Colonic mucosa (tissue), 4 donors: ENCODE measurements at regions not wholly inside any gene's neighbourhood (a gene's known extent, or its start where the extent isn't known, plus 50 kb on each side); places are given as distances from the start of the nearest gene placed in this dataset.

Source experiments
- DNase-seq: peaks from one replicate; pipeline ENCODE4 v3.0.0-alpha.2; 2020
- H3K27ac ChIP-seq: fragments of 200-600 bp; one replicate; pipeline ENCODE4 v1.8.0; 2021
- H3K27me3 ChIP-seq: fragments of 200-600 bp; one replicate; pipeline ENCODE4 v1.8.0; 2021
- H3K36me3 ChIP-seq: fragments of 200-600 bp; one replicate; pipeline ENCODE4 v1.8.0; 2021
- H3K4me1 ChIP-seq: fragments of 200-600 bp; one replicate; pipeline ENCODE4 v1.8.0; 2021; ENCODE audit warnings: mild to moderate bottlenecking
- H3K4me3 ChIP-seq: fragments of 200-600 bp; one replicate; pipeline ENCODE4 v1.8.0; 2021
- H3K9ac ChIP-seq, 2 donors: one replicate each; pipeline ENCODE4 v1.7.0; 2013; ENCODE audit warnings: control low read depth in 2 of 2, low read depth in 2 of 2, low read length in 2 of 2
- H3K9me3 ChIP-seq: fragments of 200-600 bp; one replicate; pipeline ENCODE4 v1.8.0; 2021
- intact Hi-C: fragments of 100-400 bp; cut with DNase I; formaldehyde crosslinking; loops from one replicate; pipeline ENCODE4 v1.14.1; 2022
- TF ChIP-seq, protein P1 (sequence below): fragments of 200-600 bp; IDR thresholded peaks from one replicate; pipeline ENCODE4 v1.8.0; 2022; ENCODE audit warnings: antibody characterized with exemption, mild to moderate bottlenecking
- donor health status: healthy.
- donor health status: DM: no; HTN: no; CAD: no.
- donor health status: DM: no; HTN: no; CAD: no.

DNA sequence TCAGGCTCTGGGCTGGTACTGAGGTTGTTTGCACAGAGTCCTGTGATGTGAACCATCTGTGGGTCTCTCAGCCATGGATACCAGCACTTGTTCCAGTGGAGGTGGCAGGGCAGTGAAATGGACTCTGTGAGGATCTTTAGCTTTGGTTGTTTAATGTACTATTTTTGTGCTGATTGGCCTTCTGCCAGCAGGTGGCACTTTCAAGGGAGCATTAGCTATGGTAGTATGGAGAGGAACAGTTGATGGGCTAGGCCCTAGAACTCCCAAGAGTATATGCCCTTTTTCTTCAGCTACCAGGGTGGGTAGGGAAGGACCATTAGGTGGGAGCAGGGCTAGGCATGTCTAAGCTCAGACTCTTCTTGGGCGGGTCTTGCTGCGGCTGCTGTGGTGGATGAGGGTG is 257.0 kb upstream of the GYPC start:
- no peak overlapping the region for H3K27ac ChIP-seq
- H3K9me3 ChIP-seq: no peaks in the 10 kb centered on the region
- intact Hi-C loops: no loop called here
- no peak overlapping the region for H3K4me3 ChIP-seq
- no peaks in the 10 kb centered on the region for H3K27me3 ChIP-seq
- no peaks in the 10 kb centered on the region for H3K36me3 ChIP-seq
- no peak overlapping the region for H3K9ac ChIP-seq
- TF ChIP-seq, protein P1, sequence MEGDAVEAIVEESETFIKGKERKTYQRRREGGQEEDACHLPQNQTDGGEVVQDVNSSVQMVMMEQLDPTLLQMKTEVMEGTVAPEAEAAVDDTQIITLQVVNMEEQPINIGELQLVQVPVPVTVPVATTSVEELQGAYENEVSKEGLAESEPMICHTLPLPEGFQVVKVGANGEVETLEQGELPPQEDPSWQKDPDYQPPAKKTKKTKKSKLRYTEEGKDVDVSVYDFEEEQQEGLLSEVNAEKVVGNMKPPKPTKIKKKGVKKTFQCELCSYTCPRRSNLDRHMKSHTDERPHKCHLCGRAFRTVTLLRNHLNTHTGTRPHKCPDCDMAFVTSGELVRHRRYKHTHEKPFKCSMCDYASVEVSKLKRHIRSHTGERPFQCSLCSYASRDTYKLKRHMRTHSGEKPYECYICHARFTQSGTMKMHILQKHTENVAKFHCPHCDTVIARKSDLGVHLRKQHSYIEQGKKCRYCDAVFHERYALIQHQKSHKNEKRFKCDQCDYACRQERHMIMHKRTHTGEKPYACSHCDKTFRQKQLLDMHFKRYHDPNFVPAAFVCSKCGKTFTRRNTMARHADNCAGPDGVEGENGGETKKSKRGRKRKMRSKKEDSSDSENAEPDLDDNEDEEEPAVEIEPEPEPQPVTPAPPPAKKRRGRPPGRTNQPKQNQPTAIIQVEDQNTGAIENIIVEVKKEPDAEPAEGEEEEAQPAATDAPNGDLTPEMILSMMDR: no peak
- DNase-seq: no peak
- H3K4me1 ChIP-seq: no peaks in the 10 kb centered on the region

DNA sequence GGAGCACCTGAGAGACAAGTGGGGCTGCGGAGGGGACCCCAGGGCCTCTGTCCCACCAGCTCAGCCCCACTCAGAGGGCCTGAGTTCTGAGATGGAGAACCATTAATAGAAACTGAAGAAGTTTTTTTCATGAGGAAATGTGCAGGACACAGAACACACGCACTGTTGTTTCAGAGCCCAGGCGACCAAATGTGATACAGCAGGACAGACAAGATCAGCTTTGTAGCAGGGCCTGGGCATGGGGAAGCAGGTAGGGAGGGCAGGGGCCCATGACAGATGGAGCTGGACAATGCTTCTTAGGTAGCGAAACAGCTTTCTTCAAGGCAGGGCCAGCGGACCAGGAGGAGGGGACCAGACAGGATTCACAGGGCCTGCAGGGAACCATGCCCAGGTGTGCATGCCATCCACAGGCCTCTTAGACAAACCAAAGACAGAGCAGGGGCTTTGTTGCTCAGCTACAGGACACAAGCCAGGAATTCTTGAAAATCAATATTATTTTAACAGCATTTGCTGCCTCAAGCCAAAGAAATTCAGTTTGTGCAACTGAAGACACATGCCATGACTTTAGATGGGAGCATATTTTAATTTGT is 252.8 kb upstream of the GYPC start:
- Histone ChIP-seq H3K9me3 (no peaks in the 10 kb centered on the region), H3K36me3 (no peaks in the 10 kb centered on the region), H3K4me3 (no peak overlapping the region), H3K9ac (no peak overlapping the region), H3K27ac (no peak overlapping the region), H3K4me1 (no peaks in the 10 kb centered on the region), H3K27me3 (no peaks in the 10 kb centered on the region)
- no peak for DNase-seq
- intact Hi-C loops: no loop called here
- TF ChIP-seq, protein P1: no peak

DNA sequence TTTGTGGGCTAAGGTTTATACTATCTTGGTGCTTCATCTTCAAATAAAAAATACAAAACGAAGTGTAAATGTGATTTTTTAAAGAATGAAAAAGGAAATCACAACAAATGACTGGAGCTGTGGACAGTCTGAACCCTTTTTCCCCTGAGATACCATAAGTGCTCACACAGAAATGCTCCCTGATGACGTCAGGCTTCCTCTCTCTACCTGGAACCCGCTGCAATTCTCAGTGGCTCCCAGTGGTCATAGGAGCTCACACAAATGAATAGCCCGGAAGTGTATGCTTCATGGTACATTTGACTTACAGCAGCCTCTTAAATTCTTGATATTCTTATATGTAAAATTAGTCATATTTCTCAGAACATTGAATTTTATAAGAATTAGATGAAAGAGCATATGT is 249.7 kb upstream of the GYPC start:
- DNase-seq: no peak
- H3K27me3 ChIP-seq: no peaks in the 10 kb centered on the region

DNA sequence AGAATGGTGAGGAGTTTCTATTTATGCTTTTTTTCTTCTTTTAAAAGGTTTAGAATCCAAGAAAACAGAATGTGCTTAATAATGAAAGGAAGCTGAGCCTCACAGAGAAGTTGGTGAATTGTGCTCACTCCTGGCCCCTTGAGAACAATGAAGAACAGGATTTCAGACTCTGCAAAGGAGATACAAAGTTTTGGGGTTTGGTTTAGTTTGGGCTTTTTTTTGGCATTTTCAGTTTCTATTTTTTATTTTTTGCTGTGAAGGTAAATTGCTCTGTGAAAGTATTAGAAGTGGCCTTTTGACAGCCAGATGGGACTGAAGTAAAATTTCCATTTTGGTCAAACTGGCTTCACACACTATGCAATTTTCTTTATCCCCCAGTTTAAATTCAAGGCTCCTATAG is 247.3 kb upstream of the GYPC start:
- no peaks in the 10 kb centered on the region for H3K4me1 ChIP-seq

More for the DNA sequence above, 249.7 kb upstream of the GYPC start:
- Histone ChIP-seq H3K27ac (no peak overlapping the region), H3K4me3 (no peak overlapping the region), H3K9me3 (no peaks in the 10 kb centered on the region), H3K36me3 (no peaks in the 10 kb centered on the region), H3K4me1 (no peaks in the 10 kb centered on the region), H3K9ac (no peak overlapping the region)
- intact Hi-C loops: no loop called here
- TF ChIP-seq, protein P1: no peak

DNA sequence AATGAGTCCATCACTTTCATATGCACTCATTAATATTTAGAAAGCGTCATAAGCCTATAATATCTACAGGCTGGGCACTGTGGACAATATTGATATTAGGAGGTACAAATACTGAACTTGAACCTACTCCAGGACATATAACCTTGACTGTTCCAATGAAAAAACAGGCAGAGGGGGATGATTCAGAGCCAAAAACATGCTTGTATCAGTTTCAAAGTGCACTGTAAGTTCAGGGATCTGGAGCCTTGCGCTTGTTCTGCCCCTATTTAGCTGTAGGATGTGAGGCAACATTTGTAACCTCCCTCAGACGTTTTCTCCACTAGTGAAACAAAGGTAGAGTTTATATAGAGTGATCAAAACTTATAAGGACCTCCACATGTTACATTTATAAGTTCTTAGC is 246.1 kb upstream of the GYPC start:
- DNase-seq: no peak
- Histone ChIP-seq H3K9me3 (no peaks in the 10 kb centered on the region), H3K27me3 (no peaks in the 10 kb centered on the region), H3K27ac (no peak overlapping the region), H3K36me3 (no peaks in the 10 kb centered on the region), H3K4me3 (no peak overlapping the region), H3K9ac (no peak overlapping the region), H3K4me1 (no peaks in the 10 kb centered on the region)
- TF ChIP-seq, protein P1: no peak
- intact Hi-C loops: no loop called here

More for the DNA sequence above, 247.3 kb upstream of the GYPC start:
- H3K36me3 ChIP-seq: no peaks in the 10 kb centered on the region
- intact Hi-C loops: no loop called here
- TF ChIP-seq, protein P1: no peak
- no peak overlapping the region for H3K4me3 ChIP-seq
- no peaks in the 10 kb centered on the region for H3K27me3 ChIP-seq
- no peak for DNase-seq
- no peak overlapping the region for H3K27ac ChIP-seq
- H3K9me3 ChIP-seq: no peaks in the 10 kb centered on the region
- no peak overlapping the region for H3K9ac ChIP-seq
